ENCODE measurements at regions not wholly inside any gene's neighbourhood (a gene's known extent, or its start where the extent isn't known, plus 50 kb on each side); places are given as distances from the start of the nearest gene placed in this dataset.

- TF ChIP-seq ATF3 (CRISPR knock-in tag; conservative IDR thresholded peaks at IDR 0.05) (no peak), PREB (CRISPR knock-in tag; IDR thresholded peaks at IDR 0.05; ENCODE audit: borderline replicate concordance) (no peak), ZBTB21 (CRISPR knock-in tag; IDR thresholded peaks at IDR 0.05; ENCODE audit: borderline replicate concordance) (no peak), MAX (CRISPR knock-in tag; IDR thresholded peaks at IDR 0.05) (no peak), USF2 (CRISPR knock-in tag; IDR thresholded peaks at IDR 0.05) (no peak), CTCF (IDR thresholded peaks at IDR 0.05) (no peak), SP1 (CRISPR knock-in tag; conservative IDR thresholded peaks at IDR 0.05) (no peak), JUN (CRISPR knock-in tag; IDR thresholded peaks at IDR 0.05) (no peak)
Observed at GRCh38 chr11:38095268-38095667, 1497.2 kb upstream of the RAG2 start.

Measured in WTC11 (cell line).